ENCODE measurements at regions not wholly inside any gene's neighbourhood (a gene's known extent, or its start where the extent isn't known, plus 50 kb on each side); places are given as distances from the start of the nearest gene placed in this dataset.
A peak's percentile ranks its signal among the peaks of the same experiment; 100 is the strongest.
"Not testable (repeated sequence)": the region's sequence is repeated elsewhere in the genome, so short reads cannot be mapped to it uniquely, and the experiment has no call there.

DNA sequence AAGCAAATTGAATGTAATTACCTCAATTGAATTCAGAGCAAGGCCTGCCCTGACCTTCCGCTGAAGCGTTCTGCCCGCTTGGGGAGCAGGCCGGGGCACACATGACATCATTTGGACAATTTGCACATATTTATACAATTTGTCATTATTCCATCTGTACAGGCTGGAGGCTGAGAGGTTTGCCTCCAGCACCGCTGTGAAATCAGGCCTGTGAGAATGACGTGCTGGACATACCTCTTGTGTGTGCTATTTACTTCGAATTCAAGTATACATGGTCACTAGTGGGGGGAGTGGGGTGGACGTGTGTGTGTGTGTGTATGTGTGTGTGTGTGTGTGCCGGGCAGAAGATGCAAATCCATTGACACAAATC lies 285.6 kb downstream of the SHOX start:
- DNase-seq (ENCODE audit: low read depth): peak; percentile 70
- H3K4me3 ChIP-seq (ENCODE audit: low read length): no peak overlapping the region
- no peak for TF ChIP-seq CTCF (conservative IDR thresholded peaks at IDR 0.05; ENCODE audit: low read length)

- no peak for TF ChIP-seq CTCF (conservative IDR thresholded peaks at IDR 0.05; ENCODE audit: low read length)
- no peak for DNase-seq (ENCODE audit: low read depth)
- H3K4me3 ChIP-seq (ENCODE audit: low read length): no peak overlapping the region
Observed at GRCh38 chrX:915427-916229, 285.0 kb downstream of the SHOX start.

GRCh38 chrX:914206-914605 lies 283.6 kb downstream of the SHOX start:
- no peak overlapping the region for H3K4me3 ChIP-seq (ENCODE audit: low read length)
- no peak for DNase-seq (ENCODE audit: low read depth)
- no peak for TF ChIP-seq CTCF (conservative IDR thresholded peaks at IDR 0.05; ENCODE audit: low read length)

GRCh38 chrX:912677-913076 lies 282.1 kb downstream of the SHOX start:
- H3K4me3 ChIP-seq (ENCODE audit: low read length): no peak overlapping the region
- no peak for DNase-seq (ENCODE audit: low read depth)
- no peak for TF ChIP-seq CTCF (conservative IDR thresholded peaks at IDR 0.05; ENCODE audit: low read length)

GRCh38 chrX:909068-909467 lies 278.5 kb downstream of the SHOX start:
- not testable (repeated sequence) for H3K4me3 ChIP-seq (ENCODE audit: low read length); DNase-seq (ENCODE audit: low read depth)

DNA sequence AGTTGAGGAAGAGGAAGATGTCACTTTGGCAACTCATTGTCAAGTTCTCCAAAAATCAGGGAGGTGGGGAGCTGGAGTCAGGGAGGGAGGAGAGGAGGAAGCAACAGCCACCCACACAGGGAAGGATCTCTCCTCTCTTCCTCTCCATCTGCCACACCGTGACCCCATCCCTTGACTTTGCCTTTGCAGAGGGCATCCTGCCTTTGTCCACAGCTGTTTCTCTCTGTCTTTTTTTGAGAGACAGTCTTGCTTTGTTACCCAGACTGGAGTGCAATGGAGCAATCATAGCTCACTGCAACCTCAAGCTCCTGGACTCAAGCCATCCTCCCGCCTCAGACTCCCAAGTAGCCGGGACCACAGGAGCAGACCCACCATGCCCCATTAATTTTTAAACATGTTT lies 276.0 kb downstream of the SHOX start:
- peak; percentile 13 for DNase-seq (ENCODE audit: low read depth)
- H3K4me3 ChIP-seq (ENCODE audit: low read length): no peak overlapping the region
- no peak for TF ChIP-seq CTCF (conservative IDR thresholded peaks at IDR 0.05; ENCODE audit: low read length)

DNA sequence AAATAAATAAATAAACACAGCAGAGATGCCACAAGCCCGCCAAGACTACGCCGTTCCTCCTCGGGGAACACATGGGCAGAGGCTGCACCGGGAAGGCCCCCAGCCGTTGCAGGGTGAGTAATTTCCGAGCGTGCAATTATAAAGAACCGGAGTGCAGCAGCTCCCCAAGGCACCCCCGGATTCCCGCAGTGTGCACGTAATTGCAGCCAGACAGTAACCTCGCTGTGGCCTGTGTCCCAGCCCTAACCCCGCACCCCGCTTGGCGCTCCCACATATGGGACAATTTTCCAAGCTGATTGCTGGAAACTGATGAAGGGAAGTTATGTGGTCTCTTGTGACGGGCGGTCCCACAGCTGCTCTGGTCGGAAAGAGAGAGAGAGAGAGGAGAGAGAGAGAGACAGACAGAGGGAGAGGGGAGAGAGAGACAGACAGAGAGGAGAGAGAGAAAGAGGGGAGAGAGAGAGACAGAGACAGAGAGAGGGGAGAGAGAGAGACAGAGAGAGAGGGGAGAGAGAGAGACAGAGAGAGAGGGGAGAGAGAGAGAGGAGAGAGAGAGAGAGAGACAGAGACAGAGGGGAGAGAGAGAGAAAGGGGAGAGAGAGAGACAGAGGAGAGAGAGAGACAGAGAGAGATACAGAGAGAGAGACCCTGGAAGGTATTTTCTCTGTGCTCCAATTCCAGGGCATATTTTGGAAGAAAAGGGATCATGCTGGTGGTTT lies 275.4 kb downstream of the SHOX start:
- peak; percentile 44 for DNase-seq (ENCODE audit: low read depth)
- TF ChIP-seq CTCF (conservative IDR thresholded peaks at IDR 0.05; ENCODE audit: low read length): no peak
- H3K4me3 ChIP-seq (ENCODE audit: low read length): no peak overlapping the region
